Smooth muscle cell (in vitro differentiated cells): ENCODE measurements at regions not wholly inside any gene's neighbourhood (a gene's known extent, or its start where the extent isn't known, plus 50 kb on each side); places are given as distances from the start of the nearest gene placed in this dataset.

ENCODE experiments used
- DNase-seq: peaks from one replicate; lab custom pipeline; 2025; ENCODE audit not compliant: unreplicated experiment; lab: John Stamatoyannopoulos, UW
- H2AFZ ChIP-seq: fragments of 200-600 bp; sonication (generic); 2 replicates; pipeline ENCODE4 v1.6.0; 2016; ENCODE audit warnings: antibody characterized with exemption, low read depth, mild to moderate bottlenecking
- H3F3A ChIP-seq: fragments of 200-600 bp; sonication (generic); 2 replicates; pipeline ENCODE4 v1.6.0; 2017; ENCODE audit warnings: antibody characterized with exemption, low read depth
- H3K27ac ChIP-seq: fragments of 200-600 bp; sonication (generic); 2 replicates; pipeline ENCODE4 v1.5.1; 2016; ENCODE audit warnings: low read depth, mild to moderate bottlenecking
- H3K27me3 ChIP-seq: fragments of 200-600 bp; sonication (generic); 2 replicates; pipeline ENCODE4 v1.6.1; 2016; ENCODE audit warnings: low read depth, mild to moderate bottlenecking
- H3K36me3 ChIP-seq: fragments of 200-600 bp; sonication (generic); 2 replicates; pipeline ENCODE4 v1.5.1; 2016; ENCODE audit warnings: low read depth
- H3K4me1 ChIP-seq: fragments of 200-600 bp; sonication (generic); 2 replicates; pipeline ENCODE4 v1.5.1; 2016; ENCODE audit warnings: low read depth
- H3K4me2 ChIP-seq: fragments of 200-600 bp; sonication (generic); 2 replicates; pipeline ENCODE4 v1.6.0; 2016; ENCODE audit warnings: mild to moderate bottlenecking
- H3K4me3 ChIP-seq: fragments of 200-600 bp; sonication (generic); 2 replicates; pipeline ENCODE4 v1.5.1; 2016; ENCODE audit warnings: mild to moderate bottlenecking
- H3K79me2 ChIP-seq: fragments of 200-600 bp; sonication (generic); 2 replicates; pipeline ENCODE4 v1.6.0; 2016; ENCODE audit warnings: low read depth, mild to moderate bottlenecking
- H3K9ac ChIP-seq: fragments of 200-600 bp; sonication (generic); 2 replicates; pipeline ENCODE4 v1.6.0; 2016; ENCODE audit warnings: low read depth
- H3K9me3 ChIP-seq: fragments of 200-600 bp; sonication (generic); replicated peaks from 2 replicates; pipeline ENCODE4 v1.5.1; 2016; ENCODE audit warnings: low read depth
- H4K20me1 ChIP-seq: fragments of 200-600 bp; sonication (generic); 2 replicates; pipeline ENCODE4 v1.6.0; 2016; ENCODE audit warnings: low read depth
- CTCF ChIP-seq: fragments of 200-600 bp; sonication (generic); IDR thresholded peaks from 2 replicates; pipeline ENCODE4 v1.5.1; 2017; ENCODE audit warnings: borderline replicate concordance, mild to moderate bottlenecking, antibody characterized with exemption; ENCODE audit not compliant: insufficient read depth, poor library complexity, severe bottlenecking
- WGBS: methylation state at CpG from one replicate; pipeline ENCODE4 v1.1.7; 2016; ENCODE audit warnings: low lambda C conversion rate; 5-methylcytosine and 5-hydroxymethylcytosine counted together

DNA sequence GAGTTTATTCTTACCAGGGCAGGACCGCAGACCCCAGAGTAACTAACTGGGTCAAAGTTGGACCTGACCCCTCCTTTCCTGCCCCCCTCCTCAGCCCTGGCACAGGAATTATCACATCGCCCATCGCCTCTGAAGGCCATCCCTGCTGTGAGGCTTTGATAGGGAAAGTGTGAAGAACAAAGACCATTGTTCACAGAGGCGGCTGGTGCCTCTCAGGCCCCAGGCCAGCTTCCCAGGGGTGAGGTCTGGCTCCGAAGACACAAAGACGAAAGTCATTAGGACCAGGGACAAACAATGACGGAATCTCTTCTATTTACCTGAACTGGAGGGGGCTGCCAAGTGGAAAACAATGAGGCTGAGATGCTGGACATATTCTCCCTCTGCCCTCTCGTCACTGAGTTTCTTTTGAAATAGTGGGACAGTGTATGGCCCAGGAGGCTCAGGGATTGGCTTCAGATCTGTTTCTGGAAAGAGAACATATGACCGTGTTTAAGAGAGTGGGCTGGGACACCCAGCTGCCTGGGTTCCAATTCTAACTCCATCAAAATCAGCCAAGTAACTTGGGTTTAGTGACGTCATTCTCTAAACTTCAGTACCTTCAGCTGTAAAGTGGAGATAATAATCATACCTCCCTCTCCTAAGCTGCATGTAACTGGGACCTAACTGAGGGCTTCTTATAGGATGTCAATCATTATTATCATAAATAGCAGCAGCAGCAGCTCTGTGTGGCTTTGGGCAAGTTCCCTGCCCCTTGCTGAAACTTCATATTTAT, 769.4 kb downstream of the MED13L start:
- H3K9ac ChIP-seq = no peak overlapping the region
- no peak overlapping the region for H3K4me3 ChIP-seq
- no peaks in the 10 kb centered on the region for H3K79me2 ChIP-seq
- no peak for TF ChIP-seq CTCF
- no peak overlapping the region for H3K4me2 ChIP-seq
- H3K36me3 ChIP-seq = no peaks in the 10 kb centered on the region
- peaks cover 15% of the 10 kb centered on the region for H3K4me1 ChIP-seq
- no peak overlapping the region for H2AFZ ChIP-seq
- no peak for DNase-seq
- 36% methylated on average over 10 of the region's 10 CpGs for WGBS
- H3F3A ChIP-seq = no peaks in the 10 kb centered on the region
- no peaks in the 10 kb centered on the region for H4K20me1 ChIP-seq
- no peak overlapping the region for H3K27ac ChIP-seq
- H3K27me3 ChIP-seq = no peaks in the 10 kb centered on the region
- no peaks in the 10 kb centered on the region for H3K9me3 ChIP-seq

- Histone ChIP-seq H4K20me1 (no peaks in the 10 kb centered on the region), H2AFZ (no peak overlapping the region), H3K36me3 (no peaks in the 10 kb centered on the region), H3K4me3 (no peak overlapping the region), H3K9ac (no peak overlapping the region), H3K9me3 (no peaks in the 10 kb centered on the region), H3K79me2 (no peaks in the 10 kb centered on the region), H3F3A (no peaks in the 10 kb centered on the region), H3K27ac (no peak overlapping the region), H3K27me3 (no peaks in the 10 kb centered on the region), H3K4me1 (peaks cover 15% of the 10 kb centered on the region), H3K4me2 (no peak overlapping the region)
- WGBS = 67% methylated on average over 5 of the region's 5 CpGs
- no peak for TF ChIP-seq CTCF
- no peak for DNase-seq
These were observed 770.0 kb downstream of the MED13L start for GRCh38 chr12:115507560-115507889.

DNA sequence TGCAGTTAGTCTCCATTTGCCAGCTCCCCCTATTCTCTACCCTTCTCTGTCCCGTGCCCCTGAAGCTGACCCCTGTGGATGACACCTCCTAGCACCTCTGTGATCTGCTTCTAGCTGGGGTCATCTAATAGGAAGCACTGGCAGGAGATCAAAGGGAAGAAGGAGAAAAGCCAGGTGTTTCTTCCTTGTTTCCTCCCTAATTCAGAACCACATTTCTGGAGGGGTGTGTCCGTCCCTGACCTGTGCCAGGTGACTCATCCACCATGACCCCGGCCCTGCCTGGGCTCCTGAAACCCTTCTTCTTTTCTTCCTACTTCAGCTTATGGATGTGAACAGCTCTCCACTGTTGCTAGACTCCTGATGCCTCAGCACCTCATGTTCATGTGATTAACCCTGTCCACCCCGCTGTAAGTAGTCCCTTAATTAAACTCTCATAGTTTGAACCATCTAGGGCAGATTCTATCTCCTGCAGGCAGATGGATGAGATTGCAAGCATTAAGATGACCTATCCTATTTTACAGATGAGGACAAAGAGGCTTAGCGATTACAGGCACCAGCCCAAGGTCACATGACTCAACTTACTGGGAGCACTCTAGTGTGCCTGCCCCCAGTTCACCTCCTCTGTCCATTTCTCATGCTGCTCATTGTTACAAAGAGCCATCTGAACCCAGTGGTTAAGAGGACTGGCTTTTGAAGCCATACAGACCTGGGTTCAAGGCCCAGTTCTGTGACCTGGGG, 770.5 kb downstream of the MED13L start:
- no peaks in the 10 kb centered on the region for H3F3A ChIP-seq
- no peak overlapping the region for H2AFZ ChIP-seq
- H3K27me3 ChIP-seq = no peaks in the 10 kb centered on the region
- 54% methylated on average over 5 of the region's 5 CpGs for WGBS
- no peak overlapping the region for H3K4me3 ChIP-seq
- H3K4me2 ChIP-seq = no peak overlapping the region
- DNase-seq = no peak
- H3K79me2 ChIP-seq = no peaks in the 10 kb centered on the region
- H4K20me1 ChIP-seq = no peaks in the 10 kb centered on the region
- TF ChIP-seq CTCF = no peak
- H3K36me3 ChIP-seq = no peaks in the 10 kb centered on the region
- peaks cover 15% of the 10 kb centered on the region for H3K4me1 ChIP-seq
- no peaks in the 10 kb centered on the region for H3K9me3 ChIP-seq
- H3K9ac ChIP-seq = no peak overlapping the region
- no peak overlapping the region for H3K27ac ChIP-seq
